Ectodermal cell (in vitro differentiated cells): ENCODE measurements at regions not wholly inside any gene's neighbourhood (a gene's known extent, or its start where the extent isn't known, plus 50 kb on each side); places are given as distances from the start of the nearest gene placed in this dataset.

Experiments
- H3K27ac ChIP-seq: 2 replicates; pipeline ENCODE4 v1.7.0; 2013; ENCODE audit warnings: mild to moderate bottlenecking, low read depth, low read length; ENCODE audit not compliant: insufficient read depth, poor library complexity, severe bottlenecking
- H3K27me3 ChIP-seq: 2 replicates; pipeline ENCODE4 v1.7.0; 2013; ENCODE audit warnings: mild to moderate bottlenecking, low read length; ENCODE audit not compliant: insufficient read depth, control insufficient read depth, poor library complexity, severe bottlenecking
- H3K36me3 ChIP-seq: one replicate; pipeline ENCODE4 v1.7.0; 2013; ENCODE audit warnings: low read length; ENCODE audit not compliant: control insufficient read depth, insufficient read depth
- H3K4me1 ChIP-seq: one replicate; pipeline ENCODE4 v1.7.0; 2013; ENCODE audit warnings: low read length; ENCODE audit not compliant: control insufficient read depth, insufficient read depth
- H3K4me3 ChIP-seq: 2 replicates; pipeline ENCODE4 v1.7.0; 2013; ENCODE audit warnings: low read depth, low read length, control low read depth; ENCODE audit not compliant: insufficient read depth
- H3K9me3 ChIP-seq: 2 replicates; pipeline ENCODE4 v1.7.0; 2013; ENCODE audit warnings: mild to moderate bottlenecking, low read length, moderate library complexity; ENCODE audit not compliant: control insufficient read depth
- WGBS, 2 experiments: methylation state at CpG; one replicate each; pipeline ENCODE4 v1.1.7; 2013; ENCODE audit warnings: missing lambda C conversion rate in 2 of 2; 5-methylcytosine and 5-hydroxymethylcytosine counted together

DNA sequence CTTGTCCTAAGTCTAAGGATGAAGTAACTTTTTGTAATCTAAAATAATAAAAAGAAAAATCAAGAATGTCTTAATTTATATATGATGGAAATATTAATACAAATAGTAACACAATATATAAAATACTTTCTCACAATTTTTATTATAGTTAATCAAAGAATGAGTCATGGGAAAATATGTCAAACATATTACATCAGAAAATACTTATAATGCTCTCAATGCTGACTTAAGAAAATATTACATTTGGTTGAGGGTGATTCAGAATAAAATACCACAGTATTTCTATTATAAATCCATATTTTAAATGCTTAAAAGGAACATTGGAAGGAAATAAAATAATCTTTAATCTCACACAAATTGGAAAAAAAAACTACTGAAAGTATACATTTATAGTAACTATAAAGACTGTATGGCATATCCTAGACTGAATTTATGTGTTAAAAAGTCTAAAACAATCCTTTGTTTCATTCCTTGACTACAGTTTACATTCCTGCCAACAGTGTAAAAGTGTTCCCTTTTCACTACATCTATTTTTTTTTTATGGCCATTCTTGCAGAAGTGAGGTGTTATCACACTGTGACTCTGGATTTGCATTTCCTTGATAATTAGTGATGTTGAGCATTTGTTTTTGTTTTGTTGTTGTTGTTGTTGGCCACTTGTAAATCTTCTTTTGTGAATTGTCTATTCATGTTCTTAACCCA, 1573.5 kb upstream of the ACVR2A start:
- Histone ChIP-seq H3K4me3 (no peak overlapping the region), H3K36me3 (no peaks in the 10 kb centered on the region), H3K4me1 (no peaks in the 10 kb centered on the region), H3K9me3 (no peaks in the 10 kb centered on the region), H3K27ac (no peak overlapping the region), H3K27me3 (no peaks in the 10 kb centered on the region)

DNA sequence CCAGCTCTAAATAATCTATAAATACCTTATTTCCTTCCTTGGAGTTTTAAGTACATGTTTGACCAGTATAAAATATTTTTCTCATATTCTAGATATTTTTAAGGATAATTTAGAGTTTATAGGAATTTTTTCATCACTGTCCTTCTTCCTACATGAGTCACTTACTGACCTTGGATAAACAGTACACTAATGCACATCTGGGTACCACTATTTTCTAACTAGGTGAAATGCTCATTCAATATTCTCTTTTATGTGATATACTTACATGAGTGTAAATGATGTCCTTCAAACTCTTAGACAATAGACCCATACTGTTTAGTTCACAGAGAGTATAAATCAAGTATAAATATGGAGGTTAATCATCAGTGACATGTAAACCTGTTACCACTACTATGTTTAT, 1574.2 kb upstream of the ACVR2A start:
- Histone ChIP-seq H3K36me3 (no peaks in the 10 kb centered on the region), H3K27ac (no peak overlapping the region), H3K27me3 (no peaks in the 10 kb centered on the region), H3K4me3 (no peak overlapping the region), H3K9me3 (no peaks in the 10 kb centered on the region), H3K4me1 (no peaks in the 10 kb centered on the region)

DNA sequence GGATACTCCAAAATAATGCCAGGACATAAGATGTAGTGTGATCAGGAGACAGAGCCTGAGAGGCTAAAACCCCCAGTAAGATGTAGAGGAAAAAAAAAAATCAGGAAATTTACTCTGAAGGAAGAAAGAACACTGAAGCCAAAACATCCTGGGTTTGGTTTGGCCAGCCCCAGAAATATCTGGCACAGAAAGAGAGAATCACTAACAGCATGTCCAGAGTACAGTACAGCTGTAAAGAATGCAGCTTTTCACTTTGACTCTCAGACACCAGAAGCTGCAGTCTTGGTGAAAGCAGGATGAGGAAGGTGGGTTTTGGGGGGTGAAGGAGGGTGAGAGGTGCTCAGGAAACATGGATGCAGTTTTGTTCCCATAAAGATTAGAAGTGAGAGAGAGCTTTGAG, 1577.7 kb upstream of the ACVR2A start:
- H3K27ac ChIP-seq = no peak overlapping the region
- H3K36me3 ChIP-seq = no peaks in the 10 kb centered on the region
- no peaks in the 10 kb centered on the region for H3K9me3 ChIP-seq
- no peaks in the 10 kb centered on the region for H3K4me1 ChIP-seq
- H3K4me3 ChIP-seq = no peak overlapping the region
- no peaks in the 10 kb centered on the region for H3K27me3 ChIP-seq

DNA sequence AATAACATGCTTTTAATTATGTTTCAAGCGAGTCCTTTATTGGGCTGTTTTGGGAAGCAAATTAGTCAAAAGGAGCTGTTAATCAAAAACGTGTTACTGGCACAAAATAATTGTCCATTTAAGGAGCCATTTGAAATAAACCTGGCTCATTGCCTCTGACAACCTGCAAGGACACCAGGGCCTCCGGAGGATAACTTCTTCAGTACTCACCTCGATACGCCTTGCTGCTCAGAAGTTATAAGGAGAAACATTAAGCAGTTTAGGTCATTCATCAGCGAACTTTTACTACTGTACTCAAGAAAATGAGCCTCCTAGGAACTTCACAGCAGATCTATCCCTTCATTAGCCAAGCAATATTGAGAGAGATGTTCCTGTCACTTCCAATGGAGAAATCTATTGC, 1579.2 kb upstream of the ACVR2A start:
- no peaks in the 10 kb centered on the region for H3K4me1 ChIP-seq
- no peak overlapping the region for H3K4me3 ChIP-seq
- H3K27ac ChIP-seq = no peak overlapping the region
- H3K27me3 ChIP-seq = no peaks in the 10 kb centered on the region
- no peaks in the 10 kb centered on the region for H3K9me3 ChIP-seq
- no peaks in the 10 kb centered on the region for H3K36me3 ChIP-seq
- WGBS, 2 experiments = 84 to 85% methylated on average over 6 of the region's 6 CpGs

DNA sequence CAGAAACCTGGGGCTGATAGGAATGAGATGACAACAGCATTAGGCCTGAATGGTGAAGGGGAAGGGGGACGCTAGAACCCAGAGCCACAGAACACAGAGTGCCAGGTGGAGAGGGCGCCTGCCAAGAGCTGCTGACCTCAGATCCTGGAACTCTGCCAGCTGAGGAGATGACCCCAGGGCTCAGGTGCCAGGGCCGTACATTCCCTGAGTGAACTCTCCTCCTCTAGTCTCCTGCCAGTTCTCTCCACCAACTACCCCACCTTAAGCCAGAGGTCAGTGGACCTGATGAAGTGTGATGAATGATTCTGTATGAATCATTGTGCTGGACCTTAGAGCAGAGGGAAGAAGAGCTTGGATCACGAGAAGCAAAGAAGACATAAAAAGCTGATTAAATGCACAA, 1582.2 kb upstream of the ACVR2A start:
- no peak overlapping the region for H3K27ac ChIP-seq
- WGBS, 2 experiments = 95 to 96% methylated on average over 3 to 4 of the region's 4 CpGs
- H3K36me3 ChIP-seq = no peaks in the 10 kb centered on the region
- H3K4me3 ChIP-seq = no peak overlapping the region
- H3K4me1 ChIP-seq = no peaks in the 10 kb centered on the region
- H3K27me3 ChIP-seq = no peaks in the 10 kb centered on the region
- no peaks in the 10 kb centered on the region for H3K9me3 ChIP-seq

DNA sequence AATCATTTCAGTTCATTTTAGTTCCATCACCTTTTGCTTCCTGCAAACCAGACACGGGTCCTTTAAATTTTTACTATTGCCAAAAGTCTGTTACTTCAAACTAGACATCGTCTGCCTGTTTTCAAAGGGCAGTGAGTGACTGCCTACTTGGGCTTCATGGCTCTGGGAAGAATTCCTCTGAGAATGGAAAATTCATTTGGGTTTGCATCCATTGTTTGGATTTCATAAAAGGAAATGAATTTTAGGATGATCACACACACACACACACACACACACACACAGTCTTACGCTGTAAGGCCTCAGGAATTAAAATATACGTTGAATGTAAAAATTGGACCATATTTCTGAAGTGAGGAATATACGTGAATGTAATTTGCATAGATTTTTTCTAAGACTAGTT, 1584.3 kb upstream of the ACVR2A start:
- Histone ChIP-seq H3K9me3 (no peaks in the 10 kb centered on the region), H3K36me3 (no peaks in the 10 kb centered on the region), H3K27me3 (no peaks in the 10 kb centered on the region), H3K27ac (no peak overlapping the region), H3K4me1 (no peaks in the 10 kb centered on the region), H3K4me3 (no peak overlapping the region)
- 91% methylated on average over 4 to 5 of the region's 5 CpGs for WGBS, 2 experiments

DNA sequence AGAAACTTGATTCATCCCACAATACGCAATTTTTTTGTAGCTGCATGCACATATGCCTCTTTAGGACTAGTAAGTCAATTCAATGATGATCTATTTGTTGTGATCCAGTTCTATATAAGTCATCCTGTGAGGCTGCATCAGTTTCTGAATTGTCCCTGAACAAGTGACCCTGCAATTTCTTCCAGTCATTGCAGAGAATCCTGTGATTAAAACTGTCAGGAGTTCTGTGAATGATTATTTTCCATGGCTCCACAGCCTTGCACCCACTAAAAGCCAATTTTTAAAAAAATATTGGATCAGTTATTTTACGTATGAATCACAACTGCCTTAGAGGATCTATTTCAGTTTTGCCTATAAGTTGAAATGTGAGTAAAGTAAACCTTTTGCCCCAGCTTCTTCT, 1585.0 kb upstream of the ACVR2A start:
- 94 to 100% methylated on average over 1 to 2 of the region's 2 CpGs for WGBS, 2 experiments
- H3K4me1 ChIP-seq = no peaks in the 10 kb centered on the region
- H3K27ac ChIP-seq = no peak overlapping the region
- H3K9me3 ChIP-seq = no peaks in the 10 kb centered on the region
- H3K36me3 ChIP-seq = no peaks in the 10 kb centered on the region
- no peak overlapping the region for H3K4me3 ChIP-seq
- no peaks in the 10 kb centered on the region for H3K27me3 ChIP-seq

DNA sequence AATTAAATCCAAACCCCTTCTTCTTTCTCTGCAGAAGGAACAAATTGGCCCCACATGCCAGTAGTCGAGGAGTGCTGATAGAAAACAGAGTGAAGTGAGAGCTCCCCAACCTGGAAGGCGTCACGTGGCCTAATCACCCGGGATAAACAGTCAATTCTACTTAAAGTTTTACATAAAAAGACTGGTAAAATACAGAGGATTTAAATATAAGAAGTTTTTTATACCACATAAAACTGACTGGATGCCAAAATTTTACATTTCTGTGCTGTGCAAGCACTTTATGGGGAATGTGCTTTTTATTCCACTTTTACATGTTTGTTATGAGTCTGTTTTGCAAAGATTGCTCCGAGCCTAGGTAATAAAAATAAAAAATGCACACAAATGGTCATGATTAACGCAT, 1586.8 kb upstream of the ACVR2A start:
- Histone ChIP-seq H3K4me1 (no peaks in the 10 kb centered on the region), H3K9me3 (no peaks in the 10 kb centered on the region), H3K27ac (no peak overlapping the region), H3K36me3 (no peaks in the 10 kb centered on the region), H3K27me3 (no peaks in the 10 kb centered on the region), H3K4me3 (no peak overlapping the region)
- 92 to 100% methylated on average over 1 to 2 of the region's 6 CpGs for WGBS, 2 experiments

DNA sequence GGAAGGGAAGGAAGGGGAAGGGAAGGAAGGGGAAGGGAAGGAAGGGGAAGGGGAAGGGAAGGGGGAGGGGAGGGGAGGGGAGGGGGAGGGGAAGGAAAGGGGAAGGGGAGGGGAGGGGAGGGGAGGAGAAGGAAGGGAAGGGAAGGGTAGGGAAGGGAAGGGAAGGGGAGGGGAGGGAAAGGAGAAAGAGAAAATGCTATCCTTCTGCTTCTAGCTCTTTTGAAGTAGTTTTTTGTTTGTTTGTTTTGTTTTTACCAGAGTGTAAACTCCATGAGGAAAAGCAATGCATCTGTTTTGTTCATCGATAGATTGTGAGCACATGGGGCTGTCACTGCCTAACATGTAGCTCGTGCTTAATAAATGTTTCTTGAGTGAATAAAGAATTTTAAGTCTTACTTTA, 1592.7 kb upstream of the ACVR2A start:
- WGBS, 2 experiments = 96 to 99% methylated on average over 2 of the region's 2 CpGs
- no peaks in the 10 kb centered on the region for H3K27me3 ChIP-seq
- no peaks in the 10 kb centered on the region for H3K36me3 ChIP-seq
- H3K4me1 ChIP-seq = no peaks in the 10 kb centered on the region
- no peaks in the 10 kb centered on the region for H3K9me3 ChIP-seq
- H3K27ac ChIP-seq = no peak overlapping the region
- H3K4me3 ChIP-seq = no peak overlapping the region

DNA sequence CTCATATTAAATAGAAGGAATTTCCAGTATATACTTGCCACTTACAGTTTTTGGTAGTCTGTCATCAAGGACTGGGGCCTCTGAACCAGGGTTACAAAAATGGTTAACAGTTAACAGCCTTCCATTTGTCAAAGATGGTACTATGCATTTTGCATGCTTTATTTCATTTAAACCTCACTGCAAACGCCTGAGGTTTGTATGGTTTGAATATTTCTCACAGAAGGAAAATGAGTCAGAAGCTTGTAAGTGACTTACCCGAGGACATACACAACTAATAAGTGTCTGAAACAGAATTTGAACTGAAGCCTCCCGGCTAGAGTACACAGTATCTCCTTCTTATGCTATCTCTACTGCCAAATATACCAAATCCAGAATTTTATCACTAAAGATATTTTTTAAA, 1593.5 kb upstream of the ACVR2A start:
- WGBS, 2 experiments = 44 to 59% methylated on average over 2 to 3 of the region's 3 CpGs
- H3K9me3 ChIP-seq = no peaks in the 10 kb centered on the region
- no peaks in the 10 kb centered on the region for H3K4me1 ChIP-seq
- H3K27me3 ChIP-seq = no peaks in the 10 kb centered on the region
- H3K4me3 ChIP-seq = no peak overlapping the region
- no peaks in the 10 kb centered on the region for H3K36me3 ChIP-seq
- no peak overlapping the region for H3K27ac ChIP-seq
